ENCODE measurements at regions not wholly inside any gene's neighbourhood (a gene's known extent, or its start where the extent isn't known, plus 50 kb on each side); places are given as distances from the start of the nearest gene placed in this dataset.

- no peak overlapping the region for H3K9ac ChIP-seq (ENCODE audit: low read length)
- no peak overlapping the region for H3K4me3 ChIP-seq (ENCODE audit: low read depth in 1 of 2, low read length in 2 of 2)
- no peaks in the 10 kb centered on the region for H3K27me3 ChIP-seq (ENCODE audit: control insufficient read depth in 1 of 2, insufficient read depth in 2 of 2, low read length in 2 of 2)
- H3K27ac ChIP-seq (ENCODE audit: low read depth, low read length), result no peak overlapping the region
- H3K36me3 ChIP-seq (ENCODE audit: insufficient read depth, low read length), result no peaks in the 10 kb centered on the region
- peaks cover 14% of the 10 kb centered on the region for H3K4me1 ChIP-seq (ENCODE audit: insufficient read depth, low read length)
- H3K9me3 ChIP-seq (ENCODE audit: low read length), result no peaks in the 10 kb centered on the region
These were observed 127.3 kb upstream of the ZNF608 start for GRCh38 chr5:124873713-124874112.

- Histone ChIP-seq H3K27ac (ENCODE audit: low read depth, low read length) (no peak overlapping the region), H3K4me3 (ENCODE audit: low read depth in 1 of 2, low read length in 2 of 2) (no peak overlapping the region), H3K4me1 (ENCODE audit: insufficient read depth, low read length) (no peaks in the 10 kb centered on the region), H3K36me3 (ENCODE audit: insufficient read depth, low read length) (no peaks in the 10 kb centered on the region), H3K27me3 (ENCODE audit: control insufficient read depth in 1 of 2, insufficient read depth in 2 of 2, low read length in 2 of 2) (no peaks in the 10 kb centered on the region), H3K9ac (ENCODE audit: low read length) (no peak overlapping the region), H3K9me3 (ENCODE audit: low read length) (no peaks in the 10 kb centered on the region)
These were observed 130.1 kb upstream of the ZNF608 start for GRCh38 chr5:124876566-124876965.

GRCh38 chr5:124876983-124877382 lies 130.5 kb upstream of the ZNF608 start:
- Histone ChIP-seq H3K9me3 (ENCODE audit: low read length) (no peaks in the 10 kb centered on the region), H3K27ac (ENCODE audit: low read depth, low read length) (no peak overlapping the region), H3K4me1 (ENCODE audit: insufficient read depth, low read length) (no peaks in the 10 kb centered on the region), H3K36me3 (ENCODE audit: insufficient read depth, low read length) (no peaks in the 10 kb centered on the region), H3K4me3 (ENCODE audit: low read depth in 1 of 2, low read length in 2 of 2) (no peak overlapping the region), H3K9ac (ENCODE audit: low read length) (no peak overlapping the region), H3K27me3 (ENCODE audit: control insufficient read depth in 1 of 2, insufficient read depth in 2 of 2, low read length in 2 of 2) (no peaks in the 10 kb centered on the region)

DNA sequence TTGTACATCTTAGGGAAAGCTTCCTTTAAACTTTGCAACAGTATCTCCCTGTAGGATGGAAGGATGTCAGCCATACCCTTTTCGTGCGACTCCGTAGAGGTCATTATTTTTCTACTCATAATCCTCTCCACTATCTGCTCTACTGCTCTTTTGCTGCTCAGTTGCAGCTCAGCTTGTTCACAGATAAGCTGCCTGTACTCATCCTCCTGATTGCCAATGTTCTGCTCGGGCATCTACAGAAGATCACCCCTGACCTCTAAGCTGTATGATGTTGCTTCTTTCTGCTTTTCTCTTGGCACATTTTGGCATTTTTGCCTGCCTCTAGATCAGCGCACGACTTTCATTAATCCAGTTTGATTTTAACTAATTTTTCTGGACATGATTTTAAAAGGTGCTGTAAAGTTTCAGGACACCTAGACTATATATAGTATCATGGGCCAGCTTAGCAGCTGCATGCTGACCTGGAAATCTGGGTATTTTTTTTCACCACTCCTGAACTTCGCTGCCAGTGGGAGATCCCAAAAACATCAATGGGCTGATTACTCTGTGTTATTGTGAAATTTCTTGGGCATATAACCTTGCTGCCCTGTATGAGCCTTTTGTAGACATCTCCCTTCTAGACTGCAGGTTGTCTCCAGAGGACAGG lies 131.2 kb upstream of the ZNF608 start:
- no peak overlapping the region for H3K27ac ChIP-seq (ENCODE audit: low read depth, low read length)
- H3K4me1 ChIP-seq (ENCODE audit: insufficient read depth, low read length), result no peaks in the 10 kb centered on the region

DNA sequence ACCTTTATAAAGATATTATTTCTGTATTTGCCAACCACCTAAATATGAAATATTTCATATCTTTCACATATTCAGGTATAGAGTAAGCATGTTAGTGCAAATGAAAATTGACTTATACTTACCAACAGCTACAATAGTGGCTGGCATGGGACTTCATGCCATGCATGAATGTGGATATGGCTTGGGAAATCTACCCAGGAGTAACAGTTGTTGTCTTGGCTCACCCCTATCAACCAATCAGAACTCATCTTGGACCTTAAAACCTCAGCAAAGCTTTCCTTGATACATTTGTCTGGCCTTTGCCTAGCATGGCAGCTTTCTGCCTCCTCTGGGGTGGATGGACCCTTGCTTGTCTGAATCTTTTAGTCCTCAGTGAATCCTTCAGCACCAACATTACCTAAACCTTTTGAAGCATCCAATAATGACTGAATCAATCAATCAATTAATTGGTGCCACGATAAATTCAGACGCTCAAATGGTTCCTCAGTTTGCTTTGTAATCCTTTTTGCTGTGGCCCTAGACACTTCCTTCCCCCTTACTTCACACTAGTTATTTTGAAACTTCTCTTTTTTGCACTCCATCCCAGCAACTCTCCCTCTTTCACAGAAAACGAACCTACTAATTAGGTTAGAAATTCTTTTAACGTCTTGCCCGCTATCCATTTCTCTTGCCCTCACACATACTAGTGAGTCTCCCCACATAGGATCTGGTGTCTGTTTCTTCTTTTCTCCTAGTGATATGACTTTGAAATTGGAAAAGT lies 132.3 kb upstream of the ZNF608 start:
- Histone ChIP-seq H3K4me1 (ENCODE audit: insufficient read depth, low read length) (no peaks in the 10 kb centered on the region), H3K27ac (ENCODE audit: low read depth, low read length) (no peak overlapping the region), H3K9ac (ENCODE audit: low read length) (no peak overlapping the region), H3K4me3 (ENCODE audit: low read depth in 1 of 2, low read length in 2 of 2) (no peak overlapping the region), H3K27me3 (ENCODE audit: control insufficient read depth in 1 of 2, insufficient read depth in 2 of 2, low read length in 2 of 2) (no peaks in the 10 kb centered on the region), H3K36me3 (ENCODE audit: insufficient read depth, low read length) (no peaks in the 10 kb centered on the region), H3K9me3 (ENCODE audit: low read length) (no peaks in the 10 kb centered on the region)

More for the DNA sequence above, 131.2 kb upstream of the ZNF608 start:
- no peaks in the 10 kb centered on the region for H3K9me3 ChIP-seq (ENCODE audit: low read length)
- no peak overlapping the region for H3K9ac ChIP-seq (ENCODE audit: low read length)
- H3K4me3 ChIP-seq (ENCODE audit: low read depth in 1 of 2, low read length in 2 of 2), result no peak overlapping the region
- no peaks in the 10 kb centered on the region for H3K27me3 ChIP-seq (ENCODE audit: control insufficient read depth in 1 of 2, insufficient read depth in 2 of 2, low read length in 2 of 2)
- no peaks in the 10 kb centered on the region for H3K36me3 ChIP-seq (ENCODE audit: insufficient read depth, low read length)

DNA sequence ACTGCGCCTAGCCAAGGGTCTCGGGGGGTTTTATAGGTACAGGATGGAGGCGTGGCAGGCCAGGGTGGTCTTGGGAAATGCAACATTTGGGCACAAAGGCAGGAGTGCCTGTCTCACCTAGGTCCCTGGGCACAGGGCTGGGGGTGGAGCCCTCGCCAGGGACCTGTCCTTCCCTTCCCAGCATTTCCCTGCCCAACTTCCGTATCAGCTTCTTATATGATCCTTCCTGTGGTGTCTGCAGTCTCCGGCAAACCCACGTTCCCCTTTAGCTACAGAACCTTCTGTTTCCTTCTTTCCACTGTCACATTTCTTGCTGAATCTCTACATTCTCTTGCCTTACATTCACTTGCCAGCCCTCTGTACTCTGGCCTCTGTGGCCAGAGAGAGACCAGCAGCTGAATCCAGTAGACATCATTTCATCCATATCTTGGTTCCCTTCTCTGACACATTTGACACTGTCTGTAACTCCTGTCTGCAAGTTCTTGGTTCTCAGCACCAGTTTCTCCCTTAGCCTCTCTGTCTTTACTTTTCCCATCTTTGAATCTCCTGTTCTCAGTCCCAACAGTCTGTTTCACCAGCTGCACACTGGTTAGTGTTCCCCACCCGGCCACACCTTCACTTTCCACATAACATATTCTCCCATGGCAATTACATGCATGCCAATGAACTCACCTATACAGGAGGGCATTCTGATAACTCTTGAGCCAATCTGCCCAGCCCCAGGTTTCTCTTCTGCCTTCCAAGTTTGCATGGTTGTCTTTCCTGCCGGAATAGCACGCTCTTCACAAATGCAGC lies 134.7 kb upstream of the ZNF608 start:
- H3K4me1 ChIP-seq (ENCODE audit: insufficient read depth, low read length), result no peaks in the 10 kb centered on the region
- no peaks in the 10 kb centered on the region for H3K9me3 ChIP-seq (ENCODE audit: low read length)
- H3K9ac ChIP-seq (ENCODE audit: low read length), result no peak overlapping the region
- no peak overlapping the region for H3K27ac ChIP-seq (ENCODE audit: low read depth, low read length)
- no peaks in the 10 kb centered on the region for H3K36me3 ChIP-seq (ENCODE audit: insufficient read depth, low read length)
- H3K27me3 ChIP-seq (ENCODE audit: control insufficient read depth in 1 of 2, insufficient read depth in 2 of 2, low read length in 2 of 2), result no peaks in the 10 kb centered on the region
- H3K4me3 ChIP-seq (ENCODE audit: low read depth in 1 of 2, low read length in 2 of 2), result no peak overlapping the region

GRCh38 chr5:124883681-124884080 lies 137.2 kb upstream of the ZNF608 start:
- H3K36me3 ChIP-seq (ENCODE audit: insufficient read depth, low read length), result no peaks in the 10 kb centered on the region

GRCh38 chr5:124884114-124884513 lies 137.7 kb upstream of the ZNF608 start:
- Histone ChIP-seq H3K27me3 (ENCODE audit: control insufficient read depth in 1 of 2, insufficient read depth in 2 of 2, low read length in 2 of 2) (no peaks in the 10 kb centered on the region), H3K9me3 (ENCODE audit: low read length) (no peaks in the 10 kb centered on the region)

More at GRCh38 chr5:124883681-124884080, 137.2 kb upstream of the ZNF608 start:
- Histone ChIP-seq H3K9ac (ENCODE audit: low read length) (no peak overlapping the region), H3K4me1 (ENCODE audit: insufficient read depth, low read length) (no peaks in the 10 kb centered on the region), H3K4me3 (ENCODE audit: low read depth in 1 of 2, low read length in 2 of 2) (no peak overlapping the region), H3K9me3 (ENCODE audit: low read length) (no peaks in the 10 kb centered on the region), H3K27ac (ENCODE audit: low read depth, low read length) (no peak overlapping the region), H3K27me3 (ENCODE audit: control insufficient read depth in 1 of 2, insufficient read depth in 2 of 2, low read length in 2 of 2) (no peaks in the 10 kb centered on the region)

GRCh38 chr5:124885490-124885889 lies 139.1 kb upstream of the ZNF608 start:
- Histone ChIP-seq H3K27me3 (ENCODE audit: control insufficient read depth in 1 of 2, insufficient read depth in 2 of 2, low read length in 2 of 2) (no peaks in the 10 kb centered on the region), H3K9me3 (ENCODE audit: low read length) (no peaks in the 10 kb centered on the region), H3K36me3 (ENCODE audit: insufficient read depth, low read length) (no peaks in the 10 kb centered on the region), H3K4me1 (ENCODE audit: insufficient read depth, low read length) (peaks cover 5% of the 10 kb centered on the region), H3K4me3 (ENCODE audit: low read depth in 1 of 2, low read length in 2 of 2) (no peak overlapping the region), H3K27ac (ENCODE audit: low read depth, low read length) (no peak overlapping the region), H3K9ac (ENCODE audit: low read length) (no peak overlapping the region)

More at GRCh38 chr5:124884114-124884513, 137.7 kb upstream of the ZNF608 start:
- no peaks in the 10 kb centered on the region for H3K36me3 ChIP-seq (ENCODE audit: insufficient read depth, low read length)
- H3K9ac ChIP-seq (ENCODE audit: low read length), result no peak overlapping the region
- H3K4me3 ChIP-seq (ENCODE audit: low read depth in 1 of 2, low read length in 2 of 2), result no peak overlapping the region
- H3K27ac ChIP-seq (ENCODE audit: low read depth, low read length), result no peak overlapping the region
- peaks cover 1% of the 10 kb centered on the region for H3K4me1 ChIP-seq (ENCODE audit: insufficient read depth, low read length)

DNA sequence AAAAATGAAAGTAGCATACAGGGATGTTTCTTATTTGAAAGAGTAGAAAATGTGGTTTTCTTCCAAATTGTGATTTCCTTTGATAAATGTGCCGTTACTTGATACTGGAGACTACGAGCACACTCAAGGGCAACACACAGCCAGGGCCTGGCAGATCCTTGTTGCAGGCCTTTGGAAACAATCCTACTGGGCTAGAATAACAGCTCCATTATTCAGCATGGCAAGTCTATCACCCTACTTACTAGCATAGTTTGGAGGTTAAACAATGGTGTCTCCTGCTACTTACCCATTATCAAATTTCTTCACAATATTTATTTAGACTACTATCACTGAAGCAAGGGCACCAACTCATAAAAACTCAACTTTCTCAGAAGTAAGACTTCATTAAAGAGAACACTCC lies 140.8 kb upstream of the ZNF608 start:
- no peaks in the 10 kb centered on the region for H3K36me3 ChIP-seq (ENCODE audit: insufficient read depth, low read length)
- no peaks in the 10 kb centered on the region for H3K9me3 ChIP-seq (ENCODE audit: low read length)
- no peak overlapping the region for H3K9ac ChIP-seq (ENCODE audit: low read length)
- no peak overlapping the region for H3K27ac ChIP-seq (ENCODE audit: low read depth, low read length)
- no peaks in the 10 kb centered on the region for H3K27me3 ChIP-seq (ENCODE audit: control insufficient read depth in 1 of 2, insufficient read depth in 2 of 2, low read length in 2 of 2)
- H3K4me3 ChIP-seq (ENCODE audit: low read depth in 1 of 2, low read length in 2 of 2), result no peak overlapping the region
- peaks cover 5% of the 10 kb centered on the region for H3K4me1 ChIP-seq (ENCODE audit: insufficient read depth, low read length)

DNA sequence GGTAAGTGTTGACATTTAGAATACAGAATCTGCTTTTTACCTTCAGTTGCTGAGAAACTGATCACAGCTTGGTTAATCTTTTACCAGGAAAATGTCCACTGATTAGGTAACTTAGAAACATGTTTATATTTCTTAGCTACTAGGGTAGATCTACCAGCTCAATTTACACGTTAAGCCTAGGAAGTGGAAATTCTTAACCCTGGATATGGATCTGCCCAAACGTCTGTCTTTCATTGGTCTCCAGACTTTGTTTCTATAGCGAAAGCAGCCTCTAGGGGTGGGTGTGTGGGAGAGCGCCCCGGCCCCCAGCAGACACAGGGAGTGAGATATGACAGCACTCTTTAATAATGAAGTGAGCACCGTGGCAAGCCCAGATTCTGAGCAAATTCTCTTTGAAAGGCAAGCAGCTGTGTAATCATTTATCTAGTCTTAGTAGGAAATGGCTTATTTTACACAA lies 141.6 kb upstream of the ZNF608 start:
- H3K9ac ChIP-seq (ENCODE audit: low read length), result no peak overlapping the region
- H3K27ac ChIP-seq (ENCODE audit: low read depth, low read length), result no peak overlapping the region
- no peaks in the 10 kb centered on the region for H3K27me3 ChIP-seq (ENCODE audit: control insufficient read depth in 1 of 2, insufficient read depth in 2 of 2, low read length in 2 of 2)
- peaks cover 5% of the 10 kb centered on the region for H3K4me1 ChIP-seq (ENCODE audit: insufficient read depth, low read length)
- no peaks in the 10 kb centered on the region for H3K9me3 ChIP-seq (ENCODE audit: low read length)
- H3K4me3 ChIP-seq (ENCODE audit: low read depth in 1 of 2, low read length in 2 of 2), result no peak overlapping the region
- H3K36me3 ChIP-seq (ENCODE audit: insufficient read depth, low read length), result no peaks in the 10 kb centered on the region

Measured in muscle layer of colon (tissue), 2 donors.